CD4-positive, alpha-beta T cell (primary cell): ENCODE measurements at regions not wholly inside any gene's neighbourhood (a gene's known extent, or its start where the extent isn't known, plus 50 kb on each side); places are given as distances from the start of the nearest gene placed in this dataset.

Experiments used
- ATAC-seq: fragments of 200-7000 bp; cut with Tn5 transposase; one replicate; pipeline ENCODE4 v1.10.0; 2022; ENCODE audit warnings: mild to moderate bottlenecking; ENCODE audit not compliant: poor library complexity
- CTCF ChIA-PET: fragments of 350-600 bp; sonication (Branson Sonifier 250); formaldehyde crosslinking; loops from one replicate; lab custom pipeline; 2021; ENCODE audit warnings: antibody characterized with exemption, inconsistent platforms; lab: Charles Lee
- POLR2A ChIA-PET: fragments of 350-600 bp; sonication (Branson Sonifier 250); formaldehyde crosslinking; loops from one replicate; lab custom pipeline; 2021; ENCODE audit warnings: antibody characterized with exemption, inconsistent platforms; lab: Charles Lee
- DNase-seq, 14 experiments: peaks; one replicate each; pipeline ENCODE4 v3.0.0-alpha.2; 2013 to 2020; ENCODE audit warnings: mixed read lengths in 2 of 14
- H3K27ac ChIP-seq, 2 donors: one replicate each; pipeline versions ENCODE4 v1.5.1 to v1.7.0; 2013; ENCODE audit warnings: low read length in 2 of 2, low read depth in 1 of 2, mild to moderate bottlenecking in 1 of 2
- H3K27me3 ChIP-seq, 2 experiments: 1 replicate in 1 of 2; 2 replicates in 1 of 2; pipeline versions ENCODE4 v1.6.1 to v1.7.0; 2013; ENCODE audit warnings: low read length in 2 of 2, control low read depth in 1 of 2, mild to moderate bottlenecking in 1 of 2, moderate library complexity in 1 of 2; ENCODE audit not compliant: insufficient read depth in 2 of 2, control insufficient read depth in 1 of 2
- H3K36me3 ChIP-seq: one replicate; pipeline ENCODE4 v1.6.1; 2013; ENCODE audit warnings: low read length, control low read depth; ENCODE audit not compliant: insufficient read depth
- H3K4me1 ChIP-seq: one replicate; pipeline ENCODE4 v1.6.1; 2013; ENCODE audit warnings: low read length, control low read depth; ENCODE audit not compliant: insufficient read depth
- H3K4me3 ChIP-seq: one replicate; pipeline ENCODE4 v1.5.1; 2013; ENCODE audit warnings: mild to moderate bottlenecking, low read length, moderate library complexity
- H3K9me3 ChIP-seq, 2 experiments: 1 replicate in 1 of 2; 2 replicates in 1 of 2; pipeline versions ENCODE4 v1.6.1 to v1.7.0; 2013; ENCODE audit warnings: low read length in 2 of 2, mild to moderate bottlenecking in 2 of 2, control low read depth in 1 of 2, moderate library complexity in 1 of 2; ENCODE audit not compliant: control insufficient read depth in 1 of 2, insufficient read depth in 1 of 2
- H3K27ac Mint-ChIP-seq: one replicate; pipeline ENCODE4 v1.8.0; 2020; ENCODE audit warnings: mixed read lengths
- H3K27me3 Mint-ChIP-seq: one replicate; pipeline ENCODE4 v1.8.0; 2021; ENCODE audit warnings: mixed read lengths
- H3K36me3 Mint-ChIP-seq: one replicate; pipeline ENCODE4 v1.8.0; 2021; ENCODE audit warnings: low read depth, mixed read lengths
- H3K4me1 Mint-ChIP-seq: one replicate; pipeline ENCODE4 v1.8.0; 2021; ENCODE audit warnings: low read depth, mixed read lengths
- H3K4me3 Mint-ChIP-seq: one replicate; pipeline ENCODE4 v1.8.0; 2020; ENCODE audit warnings: mild to moderate bottlenecking, mixed read lengths
- H3K9me3 Mint-ChIP-seq: one replicate; pipeline ENCODE4 v1.8.0; 2020; ENCODE audit warnings: mixed read lengths
- CTCF ChIP-seq: fragments of 200-600 bp; IDR thresholded peaks from one replicate; pipeline ENCODE4 v1.8.0; 2022; ENCODE audit warnings: antibody characterized with exemption, mild to moderate bottlenecking
- intact Hi-C, 2 experiments: fragments of 100-400 bp; cut with DNase I in 1 of 2; cut with micrococcal nuclease in 1 of 2; formaldehyde crosslinking; loops; one replicate each; pipeline versions ENCODE4 v1.15.1 to v1.9.0; 2023 to 2025; cut with DNase I, micrococcal nuclease

GRCh38 chr10:124233546-124234138 lies 140.2 kb upstream of the CHST15 start:
- no peak overlapping the region for H3K27ac Mint-ChIP-seq
- Histone ChIP-seq H3K27me3 (no peaks in the 10 kb centered on the region), H3K27ac (no peak overlapping the region), H3K9me3 (peaks cover 0 to 5% of the 10 kb centered on the region in 2 experiments), H3K4me1 (no peaks in the 10 kb centered on the region), H3K4me3 (no peak overlapping the region), H3K36me3 (no peaks in the 10 kb centered on the region)
- no peak overlapping the region for H3K4me3 Mint-ChIP-seq
- no peaks in the 10 kb centered on the region for H3K27me3 Mint-ChIP-seq
- H3K9me3 Mint-ChIP-seq: no peaks in the 10 kb centered on the region
- DNase-seq: no peak
- intact Hi-C loops: no loop called here
- no peaks in the 10 kb centered on the region for H3K36me3 Mint-ChIP-seq
- H3K4me1 Mint-ChIP-seq: no peaks in the 10 kb centered on the region
- no peak for ATAC-seq
- no peak for TF ChIP-seq CTCF
- ChIA-PET CTCF (no interaction called here), POLR2A (no interaction called here)

GRCh38 chr10:124232686-124233545 lies 139.5 kb upstream of the CHST15 start:
- intact Hi-C loops: no loop called here
- Histone ChIP-seq H3K4me1 (no peaks in the 10 kb centered on the region), H3K9me3 (peaks cover 0 to 5% of the 10 kb centered on the region in 2 experiments), H3K27ac (no peak overlapping the region), H3K4me3 (no peak overlapping the region), H3K27me3 (no peaks in the 10 kb centered on the region), H3K36me3 (no peaks in the 10 kb centered on the region)
- Mint-ChIP-seq H3K9me3 (no peaks in the 10 kb centered on the region), H3K27ac (no peak overlapping the region), H3K4me1 (no peaks in the 10 kb centered on the region), H3K4me3 (no peak overlapping the region), H3K36me3 (no peaks in the 10 kb centered on the region), H3K27me3 (no peaks in the 10 kb centered on the region)
- CTCF ChIA-PET: no interaction called here
- no peak for TF ChIP-seq CTCF
- no peak for DNase-seq
- POLR2A ChIA-PET: no interaction called here
- ATAC-seq: no peak

- Histone ChIP-seq H3K4me1 (no peaks in the 10 kb centered on the region), H3K4me3 (no peak overlapping the region), H3K27ac (no peak overlapping the region), H3K36me3 (no peaks in the 10 kb centered on the region), H3K27me3 (no peaks in the 10 kb centered on the region), H3K9me3 (peaks cover 0 to 5% of the 10 kb centered on the region in 2 experiments)
- POLR2A ChIA-PET: interaction anchor here (0.9 to 1.0 kb wide), 2 partner anchors 9 to 21 kb away, joined by 3 to 4 read pairs; no protein-coding TSS in a partner anchor
- H3K27ac Mint-ChIP-seq: peak overlapping the region; percentile 72
- peak; percentile 50 for ATAC-seq
- no peaks in the 10 kb centered on the region for H3K36me3 Mint-ChIP-seq
- no peaks in the 10 kb centered on the region for H3K27me3 Mint-ChIP-seq
- H3K4me3 Mint-ChIP-seq: peak overlapping the region; percentile 46
- no peaks in the 10 kb centered on the region for H3K4me1 Mint-ChIP-seq
- DNase-seq: peak in 8 of 14 experiments; percentile 30 to 69 (median 50)
- TF ChIP-seq CTCF: no peak
- H3K9me3 Mint-ChIP-seq: no peaks in the 10 kb centered on the region
- intact Hi-C loops: no loop called here
- CTCF ChIA-PET: no interaction called here
Measured at GRCh38 chr10:124231168-124232155, 138.1 kb upstream of the CHST15 start.
